ENCODE measurements at regions not wholly inside any gene's neighbourhood (a gene's known extent, or its start where the extent isn't known, plus 50 kb on each side); places are given as distances from the start of the nearest gene placed in this dataset.

- no peak for DNase-seq (ENCODE audit: low spot score)
- in situ Hi-C loops (cut with HindIII; ENCODE audit: low sequenced_read_pairs) = no loop called here
Measured at GRCh38 chr2:225165052-225165451, 122.8 kb upstream of the DOCK10 start.

GRCh38 chr2:225164401-225165050 lies 122.3 kb upstream of the DOCK10 start:
- in situ Hi-C loops (cut with HindIII; ENCODE audit: low sequenced_read_pairs) = no loop called here
- no peak for DNase-seq (ENCODE audit: low spot score)

- in situ Hi-C loops (cut with HindIII; ENCODE audit: low sequenced_read_pairs) = no loop called here
- DNase-seq (ENCODE audit: low spot score) = no peak
Measured at GRCh38 chr2:225158360-225158759, 116.1 kb upstream of the DOCK10 start.

- in situ Hi-C loops (cut with HindIII; ENCODE audit: low sequenced_read_pairs) = no loop called here
- DNase-seq (ENCODE audit: low spot score) = no peak
Measured at GRCh38 chr2:225156853-225157451, 114.7 kb upstream of the DOCK10 start.

- no peak for DNase-seq (ENCODE audit: low spot score)
- in situ Hi-C loops (cut with HindIII; ENCODE audit: low sequenced_read_pairs) = no loop called here
Measured at GRCh38 chr2:225140723-225141122, 98.5 kb upstream of the DOCK10 start.

- in situ Hi-C loops (cut with HindIII; ENCODE audit: low sequenced_read_pairs) = no loop called here
- DNase-seq (ENCODE audit: low spot score) = no peak
Measured at GRCh38 chr2:225137971-225138370, 95.7 kb upstream of the DOCK10 start.

GRCh38 chr2:225136552-225136951 lies 94.3 kb upstream of the DOCK10 start:
- DNase-seq (ENCODE audit: low spot score) = no peak
- in situ Hi-C loops (cut with HindIII; ENCODE audit: low sequenced_read_pairs) = no loop called here

GRCh38 chr2:225131898-225132297 lies 89.6 kb upstream of the DOCK10 start:
- in situ Hi-C loops (cut with HindIII; ENCODE audit: low sequenced_read_pairs) = no loop called here

GRCh38 chr2:225130093-225130492 lies 87.8 kb upstream of the DOCK10 start:
- in situ Hi-C loops (cut with HindIII; ENCODE audit: low sequenced_read_pairs) = no loop called here
- DNase-seq (ENCODE audit: low spot score) = no peak

More at GRCh38 chr2:225131898-225132297, 89.6 kb upstream of the DOCK10 start:
- no peak for DNase-seq (ENCODE audit: low spot score)

- in situ Hi-C loops (cut with HindIII; ENCODE audit: low sequenced_read_pairs) = no loop called here
Measured at GRCh38 chr2:225124311-225125017, 82.2 kb upstream of the DOCK10 start.

GRCh38 chr2:225122583-225123486 lies 80.6 kb upstream of the DOCK10 start:
- in situ Hi-C loops (cut with HindIII; ENCODE audit: low sequenced_read_pairs) = no loop called here
- DNase-seq (ENCODE audit: low spot score) = no peak

More at GRCh38 chr2:225124311-225125017, 82.2 kb upstream of the DOCK10 start:
- DNase-seq (ENCODE audit: low spot score) = no peak

- in situ Hi-C loops (cut with HindIII; ENCODE audit: low sequenced_read_pairs) = no loop called here
- no peak for DNase-seq (ENCODE audit: low spot score)
Measured at GRCh38 chr2:225122007-225122406, 79.7 kb upstream of the DOCK10 start.

GRCh38 chr2:225120186-225120585 lies 77.9 kb upstream of the DOCK10 start:
- in situ Hi-C loops (cut with HindIII; ENCODE audit: low sequenced_read_pairs) = no loop called here
- no peak for DNase-seq (ENCODE audit: low spot score)

GRCh38 chr2:225117051-225117716 lies 74.9 kb upstream of the DOCK10 start:
- in situ Hi-C loops (cut with HindIII; ENCODE audit: low sequenced_read_pairs) = no loop called here
- no peak for DNase-seq (ENCODE audit: low spot score)

GRCh38 chr2:225114786-225115323 lies 72.6 kb upstream of the DOCK10 start:
- in situ Hi-C loops (cut with HindIII; ENCODE audit: low sequenced_read_pairs) = no loop called here
- DNase-seq (ENCODE audit: low spot score) = no peak

- in situ Hi-C loops (cut with HindIII; ENCODE audit: low sequenced_read_pairs) = no loop called here
- DNase-seq (ENCODE audit: low spot score) = no peak
Measured at GRCh38 chr2:225113371-225114015, 71.2 kb upstream of the DOCK10 start.

- in situ Hi-C loops (cut with HindIII; ENCODE audit: low sequenced_read_pairs) = no loop called here
- DNase-seq (ENCODE audit: low spot score) = no peak
Measured at GRCh38 chr2:225112362-225113126, 70.3 kb upstream of the DOCK10 start.

- in situ Hi-C loops (cut with HindIII; ENCODE audit: low sequenced_read_pairs) = no loop called here
- no peak for DNase-seq (ENCODE audit: low spot score)
Measured at GRCh38 chr2:225108805-225109204, 66.5 kb upstream of the DOCK10 start.
